Adrenal gland (tissue), 9 donors: ENCODE measurements at regions not wholly inside any gene's neighbourhood (a gene's known extent, or its start where the extent isn't known, plus 50 kb on each side); places are given as distances from the start of the nearest gene placed in this dataset.

Experiments
- DNase-seq, 7 donors: peaks; one replicate each; pipeline ENCODE4 v3.0.0-alpha.2; 2019 to 2020
- H3K27ac ChIP-seq, 5 donors: fragments of 200-600 bp; sonication (generic) in 4 of 5; 1 replicate in 3 of 5; 2 replicates in 2 of 5; pipeline versions ENCODE4 v1.5.1 to v1.8.0; 2016 to 2020; ENCODE audit warnings: mild to moderate bottlenecking in 1 of 5
- H3K27me3 ChIP-seq: fragments of 200-600 bp; 2 replicates; pipeline ENCODE4 v1.8.0; 2021
- H3K36me3 ChIP-seq, 2 donors: fragments of 200-600 bp; replicated peaks in 1 of 2; 1 replicate in 1 of 2; 2 replicates in 1 of 2; pipeline versions ENCODE4 v1.5.1 to v1.8.0; 2018 to 2022
- H3K4me1 ChIP-seq, 2 donors: fragments of 200-600 bp; replicated peaks in 1 of 2; 1 replicate in 1 of 2; 2 replicates in 1 of 2; pipeline versions ENCODE4 v1.5.1 to v1.8.0; 2018 to 2021
- H3K4me3 ChIP-seq, 4 donors: fragments of 200-600 bp; sonication (generic) in 3 of 4; one replicate each; pipeline ENCODE4 v1.5.1; 2016 to 2018
- H3K9me3 ChIP-seq, 3 donors: fragments of 200-600 bp; sonication (generic) in 1 of 3; replicated peaks in 1 of 3; 1 replicate in 2 of 3; 2 replicates in 1 of 3; pipeline versions ENCODE4 v1.5.1 to v1.8.0; 2016 to 2021
- CTCF ChIP-seq, 6 experiments: fragments of 450-650 bp in 4 of 6; fragments of 200-600 bp in 2 of 6; sonication (generic) in 1 of 6; IDR thresholded peaks; 1 replicate in 5 of 6; 2 replicates in 1 of 6; pipeline versions ENCODE4 v1.5.1 to v1.8.0; 2016 to 2021; ENCODE audit warnings: antibody characterized with exemption in 6 of 6, mild to moderate bottlenecking in 2 of 6, moderate library complexity in 1 of 6
- POLR2A ChIP-seq, 2 donors: fragments of 450-650 bp; IDR thresholded peaks; one replicate each; pipeline ENCODE4 v1.6.1; 2017; ENCODE audit warnings: antibody characterized with exemption in 2 of 2, mild to moderate bottlenecking in 2 of 2, moderate library complexity in 1 of 2
- WGBS, 4 donors: extraction: QIAGEN DNeasy Blood & Tissue Kit in 2 of 4; methylation state at CpG; one replicate each; pipeline versions ENCODE4 v1.1.5 to v1.1.7; 2013 to 2017; 5-methylcytosine and 5-hydroxymethylcytosine counted together
- intact Hi-C, 2 donors: fragments of 100-400 bp; cut with DNase I; formaldehyde crosslinking; loops; one replicate each; pipeline versions ENCODE4 v1.14.1 to v1.15.0; 2022 to 2023
- donor health status: healthy with polysubstance abuse.
- donor health status: Bipolar disorder and iron deficiency.
- donor health status: DM: yes; HTN: yes; CAD: no.
- donor health status: DM: no; HTN: no; CAD: no.
- donor health status: DM: no; HTN: no; CAD: no.

GRCh38 chr5:155200608-155201007, 187.1 kb downstream of the KIF4B start:
- TF ChIP-seq CTCF (IDR thresholded peaks at IDR 0.05): no peak
- no peak for TF ChIP-seq POLR2A (IDR thresholded peaks at IDR 0.05)
- 67 to 88% (median 77%) methylated on average over 3 to 4 of the region's 4 CpGs for WGBS, 4 donors
- intact Hi-C loops: no loop called here
- Histone ChIP-seq H3K4me3 (no peak overlapping the region), H3K27ac (no peak overlapping the region), H3K9me3 (no peaks in the 10 kb centered on the region), H3K27me3 (no peaks in the 10 kb centered on the region), H3K4me1 (no peaks in the 10 kb centered on the region), H3K36me3 (no peaks in the 10 kb centered on the region)
- no peak for DNase-seq

- H3K4me1 ChIP-seq: no peaks in the 10 kb centered on the region
- no peaks in the 10 kb centered on the region for H3K36me3 ChIP-seq
- no peak overlapping the region for H3K4me3 ChIP-seq
- H3K27ac ChIP-seq: no peak overlapping the region
- TF ChIP-seq POLR2A (IDR thresholded peaks at IDR 0.05): no peak
- no peak for TF ChIP-seq CTCF (IDR thresholded peaks at IDR 0.05)
- WGBS, 4 donors: 71 to 96% (median 84%) methylated on average over 1 of the region's 1 CpG
- H3K27me3 ChIP-seq: no peaks in the 10 kb centered on the region
- intact Hi-C loops: no loop called here
- no peaks in the 10 kb centered on the region for H3K9me3 ChIP-seq
- no peak for DNase-seq
Measured at GRCh38 chr5:155211764-155212163, 198.2 kb downstream of the KIF4B start.

GRCh38 chr5:155222393-155222792, 208.8 kb downstream of the KIF4B start:
- Histone ChIP-seq H3K27ac (no peak overlapping the region), H3K27me3 (no peaks in the 10 kb centered on the region), H3K4me1 (no peaks in the 10 kb centered on the region), H3K4me3 (no peak overlapping the region), H3K9me3 (no peaks in the 10 kb centered on the region), H3K36me3 (no peaks in the 10 kb centered on the region)
- TF ChIP-seq CTCF (IDR thresholded peaks at IDR 0.05): no peak
- no peak for TF ChIP-seq POLR2A (IDR thresholded peaks at IDR 0.05)
- 36 to 47% (median 45%) methylated on average over 5 to 6 of the region's 6 CpGs for WGBS, 4 donors
- intact Hi-C loops: no loop called here
- peak in 3 of 7 donors; percentile 5 to 29 (median 23) for DNase-seq

GRCh38 chr5:155229135-155229534, 215.6 kb downstream of the KIF4B start:
- no peak for DNase-seq
- 71 to 82% (median 77%) methylated on average over 5 of the region's 5 CpGs for WGBS, 4 donors
- Histone ChIP-seq H3K4me1 (no peaks in the 10 kb centered on the region), H3K36me3 (no peaks in the 10 kb centered on the region), H3K27me3 (no peaks in the 10 kb centered on the region), H3K4me3 (no peak overlapping the region), H3K9me3 (no peaks in the 10 kb centered on the region), H3K27ac (no peak overlapping the region)
- no peak for TF ChIP-seq POLR2A (IDR thresholded peaks at IDR 0.05)
- no peak for TF ChIP-seq CTCF (IDR thresholded peaks at IDR 0.05)
- intact Hi-C loops: no loop called here
